Prostate gland (tissue), 2 donors: ENCODE measurements at regions not wholly inside any gene's neighbourhood (a gene's known extent, or its start where the extent isn't known, plus 50 kb on each side); places are given as distances from the start of the nearest gene placed in this dataset.

Experiments
- POLR2A ChIP-seq: fragments of 450-650 bp; IDR thresholded peaks from one replicate; pipeline ENCODE4 v1.6.1; 2016; ENCODE audit warnings: antibody characterized with exemption, mild to moderate bottlenecking
- POLR2AphosphoS5 ChIP-seq: sonication (generic); formaldehyde crosslinking; IDR thresholded peaks from one replicate; pipeline ENCODE4 v1.6.1; 2017; ENCODE audit warnings: antibody characterized with exemption
- TF ChIP-seq, protein P1 (sequence below), 4 experiments: fragments of 200-600 bp in 2 of 4; fragments of 450-650 bp in 2 of 4; sonication (generic) in 2 of 4; IDR thresholded peaks; 1 replicate in 3 of 4; 2 replicates in 1 of 4; pipeline ENCODE4 v1.5.1; 2016 to 2019; ENCODE audit warnings: antibody characterized with exemption in 4 of 4, mild to moderate bottlenecking in 2 of 4, moderate library complexity in 2 of 4

DNA sequence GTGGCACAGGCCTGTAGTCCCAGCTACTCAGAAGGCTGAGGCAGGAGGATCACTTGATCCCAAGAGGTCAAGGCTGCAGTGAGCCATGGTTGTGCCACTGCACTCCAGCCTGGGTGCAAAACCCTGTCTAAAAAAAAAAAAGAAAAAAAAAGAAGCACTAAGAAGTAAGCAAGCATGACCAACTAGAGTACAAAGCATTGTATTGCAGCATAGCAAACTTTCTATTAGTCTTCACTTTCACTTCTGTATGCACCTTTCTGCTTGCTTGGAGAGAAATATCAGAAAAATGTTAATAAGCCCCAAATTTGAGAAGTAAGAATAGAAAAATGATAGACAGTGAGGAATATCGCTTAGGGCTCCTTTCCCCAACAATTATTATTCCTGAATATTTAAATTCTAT lies 497.7 kb upstream of the WWC1 start:
- TF ChIP-seq POLR2A = no peak
- TF ChIP-seq, protein P1, sequence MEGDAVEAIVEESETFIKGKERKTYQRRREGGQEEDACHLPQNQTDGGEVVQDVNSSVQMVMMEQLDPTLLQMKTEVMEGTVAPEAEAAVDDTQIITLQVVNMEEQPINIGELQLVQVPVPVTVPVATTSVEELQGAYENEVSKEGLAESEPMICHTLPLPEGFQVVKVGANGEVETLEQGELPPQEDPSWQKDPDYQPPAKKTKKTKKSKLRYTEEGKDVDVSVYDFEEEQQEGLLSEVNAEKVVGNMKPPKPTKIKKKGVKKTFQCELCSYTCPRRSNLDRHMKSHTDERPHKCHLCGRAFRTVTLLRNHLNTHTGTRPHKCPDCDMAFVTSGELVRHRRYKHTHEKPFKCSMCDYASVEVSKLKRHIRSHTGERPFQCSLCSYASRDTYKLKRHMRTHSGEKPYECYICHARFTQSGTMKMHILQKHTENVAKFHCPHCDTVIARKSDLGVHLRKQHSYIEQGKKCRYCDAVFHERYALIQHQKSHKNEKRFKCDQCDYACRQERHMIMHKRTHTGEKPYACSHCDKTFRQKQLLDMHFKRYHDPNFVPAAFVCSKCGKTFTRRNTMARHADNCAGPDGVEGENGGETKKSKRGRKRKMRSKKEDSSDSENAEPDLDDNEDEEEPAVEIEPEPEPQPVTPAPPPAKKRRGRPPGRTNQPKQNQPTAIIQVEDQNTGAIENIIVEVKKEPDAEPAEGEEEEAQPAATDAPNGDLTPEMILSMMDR (IDR thresholded peaks at IDR 0.05) = no peak
- TF ChIP-seq POLR2AphosphoS5 = no peak
